GM19438 (cell line): ENCODE measurements at regions not wholly inside any gene's neighbourhood (a gene's known extent, or its start where the extent isn't known, plus 50 kb on each side); places are given as distances from the start of the nearest gene placed in this dataset.
"Not testable (repeated sequence)": the region's sequence is repeated elsewhere in the genome, so short reads cannot be mapped to it uniquely, and the experiment has no call there.

Source experiments
- ATAC-seq: cut with Tn5 transposase; IDR thresholded peaks from one replicate; pipeline ENCODE4 v1.9.1; 2021; ENCODE audit warnings: low read depth; ENCODE audit not compliant: unreplicated experiment

GRCh38 chr3:36063992-36064391 lies 316.3 kb upstream of the STAC start:
- ATAC-seq: no peak

DNA sequence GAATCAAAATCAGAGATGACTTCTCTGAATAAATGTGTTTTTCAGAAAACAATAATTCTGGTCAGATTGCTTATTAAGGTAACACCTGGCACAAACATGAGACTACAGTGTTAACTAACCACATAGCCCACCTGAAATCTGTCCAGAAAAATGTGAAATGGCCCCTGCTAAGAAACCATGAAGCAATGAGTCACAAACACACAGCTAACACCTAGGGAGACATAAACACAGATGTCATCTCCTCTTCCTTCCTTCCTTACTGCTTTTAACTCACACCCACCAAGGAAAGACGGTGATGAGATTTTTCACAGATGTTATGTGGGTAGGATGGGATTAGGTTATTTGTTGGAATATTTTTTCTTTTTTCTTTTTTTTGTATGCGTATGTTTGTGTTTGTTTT lies 315.0 kb upstream of the STAC start:
- ATAC-seq: no peak

DNA sequence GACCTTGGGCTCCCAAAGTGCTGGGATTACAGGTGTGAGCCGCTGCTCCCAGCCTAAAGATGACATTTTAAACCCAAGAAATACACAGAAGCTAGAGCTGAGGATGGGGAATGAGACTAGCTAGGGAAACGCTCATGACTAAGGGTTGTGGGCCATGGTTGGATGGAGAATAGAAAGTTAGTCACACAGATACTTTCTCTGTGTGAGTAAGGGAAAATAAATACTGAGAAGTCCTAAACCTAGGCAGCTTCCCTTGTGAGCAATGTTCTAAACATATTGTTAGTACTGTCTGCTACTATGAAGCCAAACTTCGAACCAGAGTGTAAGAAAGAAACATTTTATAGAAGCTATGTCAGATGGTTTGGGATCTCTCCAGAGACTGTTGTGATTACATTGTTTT lies 304.8 kb upstream of the STAC start:
- no peak for ATAC-seq

DNA sequence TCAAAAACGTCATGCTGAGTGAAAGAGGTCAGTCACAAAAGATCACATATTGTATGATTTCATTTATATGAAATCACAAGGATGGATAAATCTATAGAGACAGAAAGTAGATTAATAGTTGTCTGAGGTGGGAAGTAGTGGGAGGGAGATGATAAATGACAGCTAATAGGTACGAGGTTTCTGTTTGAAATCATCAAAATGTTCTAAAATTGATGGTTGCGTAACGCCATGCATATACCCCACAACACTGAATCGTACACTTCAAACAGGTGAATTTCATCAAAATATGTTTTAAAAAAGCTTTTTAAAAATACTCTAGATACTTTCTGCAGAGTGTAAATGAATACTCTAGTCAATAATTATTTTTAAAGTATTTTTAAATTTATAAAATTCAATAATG lies 303.0 kb upstream of the STAC start:
- no peak for ATAC-seq

GRCh38 chr3:36082958-36083357 lies 297.3 kb upstream of the STAC start:
- not testable (repeated sequence) for ATAC-seq

GRCh38 chr3:36095238-36095637 lies 285.1 kb upstream of the STAC start:
- ATAC-seq: peak; percentile 75

DNA sequence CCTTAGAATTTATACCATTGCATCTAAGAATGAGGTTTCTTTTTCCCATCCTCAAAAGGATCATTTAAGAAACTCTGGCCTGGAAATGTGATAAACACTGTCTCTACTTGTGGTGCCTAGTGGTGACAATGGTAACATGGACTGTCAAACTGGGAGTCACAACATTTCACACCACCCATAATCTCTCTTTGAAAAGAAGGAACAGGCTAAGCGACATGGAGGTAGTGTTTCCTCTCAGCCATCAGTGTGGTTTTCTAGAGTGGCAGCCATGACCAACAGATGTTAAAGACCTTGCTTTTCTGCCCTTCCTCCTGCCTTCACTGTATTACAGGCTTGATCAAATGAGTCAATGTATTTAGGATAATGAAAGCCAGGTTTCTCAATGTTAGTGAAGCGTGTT lies 283.1 kb upstream of the STAC start:
- ATAC-seq: no peak

- no peak for ATAC-seq
Measured at GRCh38 chr3:36114353-36114752, 266.0 kb upstream of the STAC start.

- no peak for ATAC-seq
Measured at GRCh38 chr3:36124118-36124796, 256.0 kb upstream of the STAC start.

- ATAC-seq: no peak
Measured at GRCh38 chr3:36132214-36132613, 248.1 kb upstream of the STAC start.

DNA sequence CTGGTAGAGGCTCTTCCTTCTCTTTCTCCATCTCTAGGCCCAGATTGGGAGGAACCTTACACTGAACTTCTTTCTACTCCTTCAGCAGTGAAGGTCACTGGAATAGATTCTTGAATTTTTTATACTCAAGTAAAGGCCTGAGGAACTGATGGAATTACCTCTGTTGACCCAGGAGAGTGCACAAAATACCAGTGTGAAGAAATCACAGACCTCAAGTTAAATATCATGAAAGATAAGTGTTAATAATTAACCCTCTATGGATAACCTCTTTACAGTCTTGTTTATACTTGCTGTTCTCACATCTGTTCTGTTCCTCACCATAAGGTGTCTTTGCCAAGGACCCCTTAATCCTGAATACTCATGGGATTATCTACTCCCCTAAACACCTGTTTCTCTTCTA lies 244.4 kb upstream of the STAC start:
- ATAC-seq: no peak

DNA sequence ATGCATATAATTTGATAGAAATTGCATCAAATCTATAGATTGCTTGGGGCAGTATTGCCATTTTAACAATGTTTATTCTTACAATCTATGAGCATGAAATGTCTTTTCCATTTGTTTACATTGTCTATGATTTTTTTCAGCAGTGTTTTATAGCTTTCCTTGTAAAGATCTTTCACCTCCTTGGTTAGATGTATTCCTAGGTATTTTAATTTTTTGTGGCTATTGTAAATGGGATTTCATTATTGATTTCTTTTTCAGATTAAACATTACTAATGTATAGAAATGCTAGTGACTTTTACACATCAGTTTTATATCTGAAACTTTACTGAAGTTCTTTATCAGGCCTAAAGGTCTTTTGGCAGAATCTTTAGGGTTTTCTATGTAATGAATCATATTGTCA lies 237.6 kb upstream of the STAC start:
- no peak for ATAC-seq

GRCh38 chr3:36146404-36146803 lies 233.9 kb upstream of the STAC start:
- no peak for ATAC-seq

- no peak for ATAC-seq
Measured at GRCh38 chr3:36147934-36148558, 232.3 kb upstream of the STAC start.

GRCh38 chr3:36149447-36149865 lies 230.8 kb upstream of the STAC start:
- no peak for ATAC-seq

GRCh38 chr3:36155515-36155914 lies 224.8 kb upstream of the STAC start:
- no peak for ATAC-seq

GRCh38 chr3:36164400-36164799 lies 215.9 kb upstream of the STAC start:
- no peak for ATAC-seq

DNA sequence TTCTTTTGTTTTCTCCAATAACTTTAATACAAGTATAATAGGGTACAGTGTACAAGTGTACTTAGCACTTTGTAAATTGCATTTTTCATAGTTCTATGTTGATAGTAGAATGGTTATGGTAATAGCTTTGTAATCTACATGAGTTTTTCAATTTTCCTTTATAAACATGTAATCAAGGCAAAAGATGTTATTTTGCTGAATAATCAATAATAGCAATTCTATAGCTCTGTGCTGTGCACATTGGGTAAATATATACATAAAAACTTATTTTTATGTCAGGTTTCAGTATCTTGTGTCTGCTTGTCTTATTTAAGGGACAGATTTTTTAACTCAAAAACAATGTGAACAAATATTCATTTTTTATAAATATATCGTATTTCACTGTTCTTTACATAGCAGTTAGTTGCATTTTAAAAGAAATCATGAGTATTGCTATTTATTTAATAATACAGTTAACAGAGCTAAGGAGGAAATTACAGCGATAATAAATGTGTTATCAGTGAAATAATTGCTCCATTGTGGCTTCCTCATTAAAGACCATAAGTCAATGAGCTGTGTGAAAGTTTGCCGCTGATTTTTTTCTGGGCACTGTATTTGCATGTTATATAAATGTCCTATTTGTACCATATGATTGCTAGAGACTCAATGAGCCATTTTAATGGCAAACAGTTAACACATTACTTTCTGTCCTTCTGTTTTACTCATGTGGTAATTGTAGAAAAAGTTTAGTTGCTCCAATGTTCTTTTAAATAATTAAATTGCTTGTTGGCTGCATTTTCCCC lies 214.6 kb upstream of the STAC start:
- ATAC-seq: no peak

DNA sequence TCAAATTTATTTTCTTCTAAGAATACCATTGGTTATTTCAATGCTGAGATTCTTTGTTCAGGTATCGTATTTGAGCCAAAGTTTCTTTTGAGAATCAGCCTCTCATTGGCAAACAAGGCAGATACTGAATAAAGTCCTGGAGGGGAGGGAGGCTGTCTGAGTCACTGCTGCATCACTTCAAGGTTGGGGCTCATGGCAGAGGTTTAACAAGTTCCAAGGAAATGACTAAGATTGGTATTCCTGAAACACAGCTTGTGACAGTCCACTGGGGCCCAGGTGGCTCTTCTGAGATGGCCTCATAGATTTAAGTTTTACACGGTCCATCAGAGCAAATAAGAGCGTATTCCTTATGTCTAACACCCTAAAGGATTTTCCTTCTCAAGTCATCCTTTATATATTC lies 213.8 kb upstream of the STAC start:
- ATAC-seq: no peak

GRCh38 chr3:36172699-36173098 lies 207.6 kb upstream of the STAC start:
- ATAC-seq: no peak

DNA sequence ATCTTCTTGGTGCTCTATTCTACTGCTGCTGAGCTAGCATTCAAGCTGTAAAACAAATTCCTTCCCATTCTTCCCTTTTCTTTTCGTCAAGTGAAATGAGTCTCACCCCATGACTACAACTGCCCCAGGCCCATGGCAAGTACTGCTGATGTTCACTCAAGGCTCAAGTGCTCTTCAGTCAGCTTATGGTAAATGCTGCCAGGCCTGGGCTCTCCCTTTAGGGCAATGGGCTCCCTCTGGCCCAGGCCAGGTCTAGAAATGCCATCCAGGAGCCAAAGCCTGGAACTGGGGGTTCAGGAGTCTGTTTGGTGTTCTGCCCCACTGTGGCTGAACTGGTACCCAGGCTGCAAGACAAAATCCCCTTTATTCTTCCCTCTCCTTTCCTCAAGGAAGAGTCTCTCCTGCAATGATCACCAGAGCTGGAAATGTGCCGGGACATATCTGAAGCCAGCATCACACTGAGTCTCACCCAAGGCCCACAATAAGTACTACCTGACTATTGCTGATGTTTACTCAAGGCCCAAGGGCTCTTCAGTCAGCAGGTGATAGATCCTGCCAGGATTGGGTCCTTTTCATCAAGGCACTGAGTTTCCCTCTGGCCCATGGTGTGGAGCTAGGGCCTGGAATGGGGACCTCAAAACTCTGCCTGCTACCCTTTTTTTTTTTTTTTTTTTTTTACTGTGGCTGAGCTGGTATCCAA lies 205.0 kb upstream of the STAC start:
- no peak for ATAC-seq
